ENCODE measurements at regions not wholly inside any gene's neighbourhood (a gene's known extent, or its start where the extent isn't known, plus 50 kb on each side); places are given as distances from the start of the nearest gene placed in this dataset.

- TF ChIP-seq CTCF (IDR thresholded peaks at IDR 0.05) (no peak), POLR2A (IDR thresholded peaks at IDR 0.05) (no peak)
Measured at GRCh38 chr6:166004876-166005275, 162.8 kb downstream of the TBXT start.

All from right lobe of liver (tissue), 4 donors.